Spleen (tissue), 3 donors: ENCODE measurements at regions not wholly inside any gene's neighbourhood (a gene's known extent, or its start where the extent isn't known, plus 50 kb on each side); places are given as distances from the start of the nearest gene placed in this dataset.

Experiments used
- POLR2A ChIP-seq, 3 donors: fragments of 450-650 bp; IDR thresholded peaks; one replicate each; pipeline ENCODE4 v1.5.1; 2017; ENCODE audit warnings: antibody characterized with exemption in 3 of 3, mild to moderate bottlenecking in 1 of 3
- POLR2AphosphoS5 ChIP-seq, 3 donors: sonication (generic); formaldehyde crosslinking; IDR thresholded peaks; one replicate each; pipeline ENCODE4 v1.5.1; 2017; ENCODE audit warnings: antibody characterized with exemption in 3 of 3

DNA sequence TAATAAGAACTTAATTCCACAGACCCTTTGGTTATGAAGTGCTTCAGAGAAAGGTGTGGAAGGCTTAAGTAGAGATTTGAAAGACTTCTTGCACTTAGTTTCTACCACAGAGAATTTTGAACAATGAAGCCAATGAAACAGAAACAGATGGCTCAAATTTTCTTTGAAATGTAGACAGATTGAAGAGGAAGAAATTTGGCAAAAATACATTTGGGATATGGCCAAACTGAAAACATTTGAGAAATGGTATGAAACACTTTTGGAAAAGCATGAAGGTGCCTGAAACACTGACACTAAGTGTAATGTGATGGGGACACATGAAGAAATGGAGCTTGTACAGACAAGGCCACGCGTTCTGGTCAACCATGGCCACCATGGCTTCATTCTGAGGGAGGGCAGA lies 272.4 kb upstream of the EXOC2 start:
- TF ChIP-seq POLR2A (IDR thresholded peaks at IDR 0.05): no peak
- TF ChIP-seq POLR2AphosphoS5 (IDR thresholded peaks at IDR 0.05): no peak
